SK-N-SH (cell line): ENCODE measurements at regions not wholly inside any gene's neighbourhood (a gene's known extent, or its start where the extent isn't known, plus 50 kb on each side); places are given as distances from the start of the nearest gene placed in this dataset.
A peak's percentile ranks its signal among the peaks of the same experiment; 100 is the strongest.

Experiments
- CTCF ChIA-PET: fragments of 300-600, 350-600 bp; formaldehyde crosslinking; extraction: SDS; loops from one replicate; lab custom pipeline; 2021; lab: Yijun Ruan, JAX
- POLR2A ChIA-PET: fragments of 350-600 bp; sonication (Branson Sonifier 250); formaldehyde crosslinking; extraction: SDS; loops from one replicate; lab custom pipeline; 2020; ENCODE audit warnings: antibody characterized with exemption, inconsistent platforms; lab: Yijun Ruan, JAX
- DNase-seq: peaks from one replicate; pipeline ENCODE4 v3.0.0; 2012
- H2AFZ ChIP-seq: fragments of 200-600 bp; sonication (generic); 2 replicates; pipeline ENCODE4 v1.8.1; 2016; ENCODE audit warnings: antibody characterized with exemption, mild to moderate bottlenecking, low read depth
- H3F3A ChIP-seq: fragments of 200-600 bp; sonication (generic); replicated peaks from 2 replicates; pipeline ENCODE3; 2016; ENCODE audit warnings: antibody characterized with exemption, mild to moderate bottlenecking; ENCODE audit not compliant: insufficient read depth
- H3K27ac ChIP-seq, 2 experiments: fragments of 200-500 bp in 1 of 2; fragments of 200-600 bp in 1 of 2; sonication (Bioruptor generic) in 1 of 2; sonication (generic), shearing (Covaris generic) in 1 of 2; 2 replicates each; pipeline versions ENCODE4 v1.5.1 to v1.6.1; 2014 to 2016; ENCODE audit warnings: low read depth in 2 of 2, inconsistent platforms in 1 of 2, low read length in 1 of 2, mild to moderate bottlenecking in 1 of 2, mixed read lengths in 1 of 2
- H3K27me3 ChIP-seq: fragments of 200-600 bp; sonication (generic), shearing (Covaris generic); 2 replicates; pipeline ENCODE4 v1.6.1; 2016; ENCODE audit warnings: mixed run types; ENCODE audit not compliant: insufficient read depth
- H3K36me3 ChIP-seq, 2 experiments: fragments of 200-500 bp in 1 of 2; fragments of 200-600 bp in 1 of 2; sonication (Bioruptor generic) in 1 of 2; sonication (generic) in 1 of 2; replicated peaks in 1 of 2; 2 replicates each; pipeline versions ENCODE3 to v1.5.1; 2014 to 2016; ENCODE audit warnings: low read length in 1 of 2, mild to moderate bottlenecking in 1 of 2; ENCODE audit not compliant: insufficient read depth in 2 of 2, control insufficient read depth in 1 of 2
- H3K4me1 ChIP-seq, 2 experiments: fragments of 200-500 bp in 1 of 2; fragments of 200-600 bp in 1 of 2; sonication (Bioruptor generic) in 1 of 2; sonication (generic), shearing (Covaris generic) in 1 of 2; 2 replicates each; pipeline versions ENCODE4 v1.5.1 to v1.6.1; 2014 to 2016; ENCODE audit warnings: low read depth in 1 of 2, low read length in 1 of 2, mixed run types in 1 of 2; ENCODE audit not compliant: insufficient read depth in 2 of 2, control insufficient read depth in 1 of 2
- H3K4me2 ChIP-seq: fragments of 200-600 bp; sonication (generic), shearing (Covaris generic); 2 replicates; pipeline ENCODE4 v1.6.1; 2017; ENCODE audit warnings: mixed run types
- H3K4me3 ChIP-seq, 2 experiments: fragments of 200-500 bp in 1 of 2; fragments of 200-600 bp in 1 of 2; sonication (Bioruptor generic) in 1 of 2; sonication (generic), shearing (Covaris generic) in 1 of 2; 2 replicates each; pipeline versions ENCODE4 v1.5.1 to v1.8.1; 2014 to 2016; ENCODE audit warnings: low read depth in 2 of 2, inconsistent platforms in 1 of 2, low read length in 1 of 2, mild to moderate bottlenecking in 1 of 2, mixed read lengths in 1 of 2, moderate library complexity in 1 of 2
- H3K79me2 ChIP-seq: fragments of 200-600 bp; sonication (generic); 2 replicates; pipeline ENCODE4 v1.8.1; 2017; ENCODE audit warnings: mild to moderate bottlenecking; ENCODE audit not compliant: insufficient read depth
- H3K9ac ChIP-seq: fragments of 200-600 bp; sonication (generic); 2 replicates; pipeline ENCODE4 v1.6.1; 2017; ENCODE audit warnings: mixed run types
- H3K9me2 ChIP-seq: fragments of 200-600 bp; sonication (generic); 2 replicates; pipeline ENCODE4 v1.6.1; 2017; ENCODE audit warnings: mixed run types
- H3K9me3 ChIP-seq: fragments of 200-600 bp; sonication (generic); 2 replicates; pipeline ENCODE4 v1.6.1; 2017; ENCODE audit warnings: mixed run types, mild to moderate bottlenecking, moderate library complexity
- H4K20me1 ChIP-seq: fragments of 200-600 bp; sonication (generic); 2 replicates; pipeline ENCODE4 v1.6.1; 2017; ENCODE audit warnings: mild to moderate bottlenecking, mixed run types; ENCODE audit not compliant: insufficient read depth
- CHD2 ChIP-seq: fragments of 150-350 bp; IDR thresholded peaks from 2 replicates; pipeline ENCODE4 v1.6.1; 2018; ENCODE audit warnings: low read length; ENCODE audit not compliant: partially characterized antibody
- EP300 ChIP-seq, 2 experiments: IDR thresholded peaks; 2 replicates each; pipeline versions ENCODE4 v1.4.0 to v1.6.1; 2012; ENCODE audit warnings: borderline replicate concordance in 1 of 2, low read depth in 1 of 2, low read length in 1 of 2
- GABPA ChIP-seq: IDR thresholded peaks from 2 replicates; pipeline ENCODE4 v1.4.0; 2012; ENCODE audit warnings: low read depth, mild to moderate bottlenecking
- MEF2A ChIP-seq: IDR thresholded peaks from 2 replicates; pipeline ENCODE4 v1.4.0; 2012; ENCODE audit warnings: low read depth, borderline replicate concordance
- MXI1 ChIP-seq: IDR thresholded peaks from 2 replicates; pipeline ENCODE4 v1.6.1; 2012; ENCODE audit warnings: mild to moderate bottlenecking, low read depth, low read length, improper control_type of control experiment
- NRF1 ChIP-seq: IDR thresholded peaks from 2 replicates; pipeline ENCODE4 v1.6.1; 2012; ENCODE audit warnings: low read depth, mild to moderate bottlenecking, low read length
- PBX3 ChIP-seq: IDR thresholded peaks from 2 replicates; pipeline ENCODE4; 2012
- RAD21 ChIP-seq: IDR thresholded peaks from 2 replicates; pipeline ENCODE4 v1.6.1; 2012; ENCODE audit warnings: mild to moderate bottlenecking, low read length
- RCOR1 ChIP-seq: fragments of 150-350 bp; IDR thresholded peaks from 2 replicates; pipeline ENCODE4 v1.6.1; 2017; ENCODE audit warnings: antibody characterized with exemption, low read length
- RXRA ChIP-seq: IDR thresholded peaks from 2 replicates; pipeline ENCODE4 v1.4.0; 2012; ENCODE audit warnings: low read depth, mild to moderate bottlenecking, borderline replicate concordance
- SMC3 ChIP-seq: IDR thresholded peaks from 2 replicates; pipeline ENCODE4 v1.6.1; 2012; ENCODE audit warnings: low read depth, low read length, improper control_type of control experiment
- TCF12 ChIP-seq: IDR thresholded peaks from 2 replicates; pipeline ENCODE4 v1.4.0; 2012
- ZBTB33 ChIP-seq: IDR thresholded peaks from 2 replicates; pipeline ENCODE4 v1.4.0; 2012; ENCODE audit warnings: low read depth, borderline replicate concordance
- WGBS: methylation state at CpG from one replicate; pipeline ENCODE4 v1.1.6; 2017; ENCODE audit warnings: low lambda C conversion rate; 5-methylcytosine and 5-hydroxymethylcytosine counted together
- TF ChIP-seq, protein P1 (sequence below): fragments of 200-600 bp; sonication (generic); IDR thresholded peaks from 2 replicates; pipeline ENCODE4 v1.6.1; 2017; ENCODE audit warnings: antibody characterized with exemption, mild to moderate bottlenecking, moderate library complexity
- TF ChIP-seq, protein P2 (sequence below): fragments of 150-350 bp; IDR thresholded peaks from 2 replicates; pipeline ENCODE4 v1.6.1; 2017; ENCODE audit warnings: antibody characterized with exemption, low read length, low read depth, borderline replicate concordance
- TF ChIP-seq, protein P3 (sequence below): IDR thresholded peaks from 2 replicates; pipeline ENCODE4 v1.4.0; 2012; ENCODE audit warnings: low read depth, borderline replicate concordance

GRCh38 chr11:8329847-8330361 lies 66.2 kb upstream of the LMO1 start:
- H3K27ac ChIP-seq = no peak overlapping the region
- no peaks in the 10 kb centered on the region for H3K36me3 ChIP-seq
- WGBS = 80% methylated on average over 17 of the region's 17 CpGs
- peak; percentile 47 for DNase-seq
- no peaks in the 10 kb centered on the region for H3K9me2 ChIP-seq
- POLR2A ChIA-PET = no interaction called here
- H3K4me3 ChIP-seq = no peak overlapping the region
- H3K79me2 ChIP-seq = no peaks in the 10 kb centered on the region
- no peak overlapping the region for H2AFZ ChIP-seq
- H4K20me1 ChIP-seq = no peaks in the 10 kb centered on the region
- H3K4me2 ChIP-seq = no peak overlapping the region
- no peak overlapping the region for H3K9ac ChIP-seq
- peaks cover 6 to 27% of the 10 kb centered on the region in 2 experiments; a peak in 2 of 4 replicates for H3K4me1 ChIP-seq
- H3K9me3 ChIP-seq = no peaks in the 10 kb centered on the region
- CTCF ChIA-PET = interaction anchor here (0.5 to 4.6 kb wide), 23 partner anchors 8 to 261 kb away, joined by 3 to 40 read pairs (median 3); partner anchors contain the start of gene LMO1
- no peaks in the 10 kb centered on the region for H3K27me3 ChIP-seq
- no peaks in the 10 kb centered on the region for H3F3A ChIP-seq
- TF ChIP-seq, protein P1, sequence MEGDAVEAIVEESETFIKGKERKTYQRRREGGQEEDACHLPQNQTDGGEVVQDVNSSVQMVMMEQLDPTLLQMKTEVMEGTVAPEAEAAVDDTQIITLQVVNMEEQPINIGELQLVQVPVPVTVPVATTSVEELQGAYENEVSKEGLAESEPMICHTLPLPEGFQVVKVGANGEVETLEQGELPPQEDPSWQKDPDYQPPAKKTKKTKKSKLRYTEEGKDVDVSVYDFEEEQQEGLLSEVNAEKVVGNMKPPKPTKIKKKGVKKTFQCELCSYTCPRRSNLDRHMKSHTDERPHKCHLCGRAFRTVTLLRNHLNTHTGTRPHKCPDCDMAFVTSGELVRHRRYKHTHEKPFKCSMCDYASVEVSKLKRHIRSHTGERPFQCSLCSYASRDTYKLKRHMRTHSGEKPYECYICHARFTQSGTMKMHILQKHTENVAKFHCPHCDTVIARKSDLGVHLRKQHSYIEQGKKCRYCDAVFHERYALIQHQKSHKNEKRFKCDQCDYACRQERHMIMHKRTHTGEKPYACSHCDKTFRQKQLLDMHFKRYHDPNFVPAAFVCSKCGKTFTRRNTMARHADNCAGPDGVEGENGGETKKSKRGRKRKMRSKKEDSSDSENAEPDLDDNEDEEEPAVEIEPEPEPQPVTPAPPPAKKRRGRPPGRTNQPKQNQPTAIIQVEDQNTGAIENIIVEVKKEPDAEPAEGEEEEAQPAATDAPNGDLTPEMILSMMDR = no peak
- TF ChIP-seq, protein P2, sequence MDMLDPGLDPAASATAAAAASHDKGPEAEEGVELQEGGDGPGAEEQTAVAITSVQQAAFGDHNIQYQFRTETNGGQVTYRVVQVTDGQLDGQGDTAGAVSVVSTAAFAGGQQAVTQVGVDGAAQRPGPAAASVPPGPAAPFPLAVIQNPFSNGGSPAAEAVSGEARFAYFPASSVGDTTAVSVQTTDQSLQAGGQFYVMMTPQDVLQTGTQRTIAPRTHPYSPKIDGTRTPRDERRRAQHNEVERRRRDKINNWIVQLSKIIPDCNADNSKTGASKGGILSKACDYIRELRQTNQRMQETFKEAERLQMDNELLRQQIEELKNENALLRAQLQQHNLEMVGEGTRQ = no peak
- TF ChIP-seq, protein P3, sequence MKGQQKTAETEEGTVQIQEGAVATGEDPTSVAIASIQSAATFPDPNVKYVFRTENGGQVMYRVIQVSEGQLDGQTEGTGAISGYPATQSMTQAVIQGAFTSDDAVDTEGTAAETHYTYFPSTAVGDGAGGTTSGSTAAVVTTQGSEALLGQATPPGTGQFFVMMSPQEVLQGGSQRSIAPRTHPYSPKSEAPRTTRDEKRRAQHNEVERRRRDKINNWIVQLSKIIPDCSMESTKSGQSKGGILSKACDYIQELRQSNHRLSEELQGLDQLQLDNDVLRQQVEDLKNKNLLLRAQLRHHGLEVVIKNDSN = no peak
- TF ChIP-seq ZBTB33 (no peak), CHD2 (no peak)
- TF ChIP-seq, all 33 proteins: peak for 0

DNA sequence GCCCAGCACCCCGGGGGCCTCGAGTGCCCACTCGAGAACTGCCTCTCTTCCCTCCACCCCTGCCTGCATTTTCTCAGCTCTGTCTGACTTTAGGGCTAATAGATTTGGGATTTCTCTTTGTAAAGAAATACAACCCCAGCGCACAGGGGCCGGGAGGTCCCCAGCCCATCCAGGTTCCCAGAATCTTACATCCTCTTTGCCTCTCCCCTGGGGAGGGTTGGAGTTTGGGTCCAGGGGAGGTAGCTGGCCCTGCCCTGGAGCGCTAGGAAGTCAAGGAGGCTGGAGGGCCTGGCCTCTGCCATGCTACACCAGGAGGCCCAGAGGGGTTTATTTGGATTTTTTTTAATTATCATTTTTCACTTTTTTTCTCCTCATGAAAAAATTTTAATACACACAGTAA lies 65.7 kb upstream of the LMO1 start:
- ChIA-PET CTCF (interaction anchor here (0.5 to 4.6 kb wide), 23 partner anchors 9 to 261 kb away, joined by 3 to 40 read pairs (median 4); partner anchors contain the start of gene LMO1), POLR2A (no interaction called here)
- DNase-seq = no peak
- 0 out of 2 replicates have a peak overlapping the region, but pooled peaks have one; percentile 70 for H2AFZ ChIP-seq
- H3K4me1 ChIP-seq = peaks cover 6 to 27% of the 10 kb centered on the region in 2 experiments; a peak in 2 of 4 replicates
- no peaks in the 10 kb centered on the region for H3K27me3 ChIP-seq
- peak overlapping the region in 1 of 2 experiments; percentile 45; a peak in 3 of 4 replicates for H3K4me3 ChIP-seq
- H3K9me2 ChIP-seq = no peaks in the 10 kb centered on the region
- H3K27ac ChIP-seq = peak overlapping the region in 1 of 2 experiments; percentile 28; a peak in 1 of 4 replicates
- WGBS = 80% methylated on average over 5 of the region's 6 CpGs
- peak overlapping the region; percentile 71 for H3K4me2 ChIP-seq
- H3K9me3 ChIP-seq = no peaks in the 10 kb centered on the region
- H4K20me1 ChIP-seq = no peaks in the 10 kb centered on the region
- H3F3A ChIP-seq = no peaks in the 10 kb centered on the region
- no peaks in the 10 kb centered on the region for H3K36me3 ChIP-seq
- H3K79me2 ChIP-seq = no peaks in the 10 kb centered on the region
- no peak overlapping the region for H3K9ac ChIP-seq
- no peak for TF ChIP-seq SMC3
- TF ChIP-seq NRF1 = no peak
- no peak for TF ChIP-seq MXI1
- TF ChIP-seq PBX3 = no peak
- TF ChIP-seq RAD21 = no peak
- TF ChIP-seq, protein P3 = no peak
- TF ChIP-seq TCF12 = no peak
- TF ChIP-seq, protein P1 = no peak
- no peak for TF ChIP-seq MEF2A
- TF ChIP-seq RXRA = no peak
- TF ChIP-seq GABPA = no peak
- no peak for TF ChIP-seq RCOR1
- TF ChIP-seq EP300 (IDR thresholded peaks at IDR 0.05; ENCODE audit: borderline replicate concordance in 1 of 2, low read depth in 1 of 2, low read length in 1 of 2) = no peak
